HG03571 (cell line): ENCODE measurements at regions not wholly inside any gene's neighbourhood (a gene's known extent, or its start where the extent isn't known, plus 50 kb on each side); places are given as distances from the start of the nearest gene placed in this dataset.
"Not testable (repeated sequence)": the region's sequence is repeated elsewhere in the genome, so short reads cannot be mapped to it uniquely, and the experiment has no call there.

Experiments
- ATAC-seq: cut with Tn5 transposase; IDR thresholded peaks from one replicate; pipeline ENCODE4 v1.9.1; 2021; ENCODE audit not compliant: unreplicated experiment

DNA sequence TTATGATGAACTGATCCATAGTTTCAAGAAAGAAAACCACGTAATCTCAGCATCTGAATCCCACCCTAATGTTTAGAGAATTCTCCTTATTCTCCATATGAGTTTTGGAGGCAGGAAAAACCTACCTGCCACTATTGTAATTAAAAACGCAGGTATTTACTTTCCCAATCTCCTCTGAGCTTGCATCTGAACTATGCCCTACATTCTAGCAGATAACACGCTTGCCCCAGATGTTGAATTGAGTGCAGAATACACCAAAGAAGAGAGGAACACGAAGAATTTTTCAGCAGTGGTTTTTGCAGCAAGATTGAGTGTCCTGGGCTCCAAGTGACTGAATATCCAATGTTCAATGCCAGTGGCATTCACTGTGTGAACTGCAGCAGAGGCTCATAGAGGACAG lies 182.4 kb downstream of the COX18 start:
- ATAC-seq: no peak

DNA sequence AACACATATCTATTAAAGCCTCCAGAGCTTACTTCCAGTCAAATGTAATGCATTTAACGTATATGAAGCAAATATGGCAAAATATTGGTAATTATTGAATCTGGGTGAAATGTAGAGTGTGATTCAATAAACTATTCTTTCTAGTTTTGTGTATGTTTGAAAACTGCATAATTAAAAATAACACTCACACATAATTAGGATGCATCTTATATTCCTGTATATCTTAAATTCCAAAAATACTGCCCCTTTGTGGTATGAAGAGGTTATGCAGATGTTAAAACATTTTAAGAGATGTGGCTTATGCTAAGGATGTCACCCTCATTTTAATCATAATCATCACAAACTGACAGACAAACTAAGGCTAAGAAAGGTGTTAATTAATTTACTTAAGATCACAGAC lies 182.9 kb downstream of the COX18 start:
- ATAC-seq: no peak

DNA sequence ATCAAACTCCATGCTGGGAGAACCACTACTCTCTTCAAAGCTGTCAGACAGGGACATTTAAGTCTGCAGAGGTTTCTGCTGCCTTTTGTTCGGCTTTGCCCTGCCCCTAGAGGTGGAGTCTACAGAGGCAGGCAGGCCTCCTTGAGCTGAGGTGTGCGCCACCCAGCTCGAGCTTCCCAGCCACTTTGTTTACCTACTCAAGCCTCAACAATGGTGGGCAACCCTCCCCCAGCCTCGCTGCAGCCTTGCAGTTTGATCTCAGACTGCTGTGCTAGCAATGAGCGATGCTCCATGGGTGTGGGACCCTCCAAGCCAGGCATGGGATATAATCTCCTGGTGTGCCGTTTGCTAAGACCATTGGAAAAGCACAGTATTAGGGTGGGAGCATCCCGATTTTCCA lies 185.3 kb downstream of the COX18 start:
- not testable (repeated sequence) for ATAC-seq

DNA sequence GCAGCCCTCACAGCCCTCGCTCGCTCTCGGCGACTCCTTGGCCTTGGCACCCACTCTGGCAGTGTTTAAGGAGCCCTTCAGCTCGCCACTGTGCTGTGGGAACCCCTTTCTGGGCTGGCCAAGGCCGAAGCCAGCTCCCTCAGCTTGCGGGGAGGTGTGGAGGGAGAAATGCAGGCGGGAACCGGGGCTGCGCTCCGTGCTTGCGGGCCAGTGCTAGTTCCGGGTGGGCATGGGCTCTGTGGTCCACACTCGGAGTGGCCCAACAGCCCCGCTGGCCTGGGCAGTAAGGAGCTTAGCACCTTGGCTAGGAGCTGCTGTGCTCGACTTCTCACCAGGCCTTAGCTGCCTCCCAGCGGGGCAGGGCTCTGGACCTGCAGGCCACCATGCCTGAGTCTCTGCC lies 192.6 kb downstream of the COX18 start:
- no peak for ATAC-seq

DNA sequence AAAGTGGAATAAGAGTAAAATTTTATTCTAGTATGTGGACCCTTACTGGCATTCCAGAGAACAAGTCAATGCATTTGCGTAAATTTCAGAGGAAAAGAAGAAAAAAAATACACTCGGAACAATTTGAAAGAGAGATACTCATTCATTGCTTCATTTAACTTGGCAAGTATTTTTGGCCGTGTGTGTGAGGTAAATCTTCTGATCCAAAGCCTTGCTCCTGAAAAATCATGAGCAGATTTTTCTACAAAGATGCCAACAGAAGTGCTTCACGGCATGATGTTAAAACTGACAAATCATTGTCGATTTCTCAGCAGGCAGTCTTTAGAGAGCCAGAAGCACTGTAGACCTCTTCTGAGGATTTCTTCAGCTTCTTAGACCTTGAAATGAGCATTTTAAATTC lies 194.0 kb downstream of the COX18 start:
- no peak for ATAC-seq

DNA sequence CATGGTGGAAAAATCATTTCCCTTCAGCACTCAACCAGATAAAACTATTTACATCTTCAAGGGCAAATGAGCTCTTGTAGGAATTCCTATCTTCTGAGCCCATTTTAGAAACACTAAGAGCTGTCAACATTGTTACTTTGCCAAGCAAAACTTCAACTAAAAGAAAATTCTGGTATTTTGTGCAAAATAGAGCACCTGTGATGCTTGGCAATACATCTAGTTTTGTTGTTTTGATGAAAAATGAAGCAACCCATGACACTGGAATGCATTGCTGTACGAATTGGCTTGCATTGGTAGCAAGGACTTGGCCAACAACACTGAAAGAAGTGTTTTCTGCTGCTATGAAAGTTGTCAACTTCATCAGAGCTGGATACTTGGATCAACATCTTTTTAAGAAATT lies 194.4 kb downstream of the COX18 start:
- no peak for ATAC-seq

DNA sequence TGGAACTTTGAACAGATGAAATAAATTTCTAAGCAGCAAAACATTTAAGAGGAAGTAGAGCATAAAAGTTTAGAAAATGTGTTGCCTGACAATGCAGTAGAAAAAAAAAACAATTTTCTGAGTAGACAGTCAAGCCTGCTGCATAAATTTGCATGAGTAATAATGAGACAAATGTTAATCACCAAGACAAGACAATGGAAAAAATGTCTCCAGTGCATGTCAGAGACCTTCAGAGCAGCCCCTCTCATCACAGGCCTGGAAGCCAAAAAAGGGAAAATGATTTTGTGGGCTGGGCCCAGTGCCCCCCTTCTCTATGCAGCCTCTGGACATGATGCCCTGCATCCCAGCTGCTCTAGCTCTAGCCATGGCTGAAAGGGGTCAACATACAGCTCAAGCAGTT lies 204.6 kb downstream of the COX18 start:
- no peak for ATAC-seq

DNA sequence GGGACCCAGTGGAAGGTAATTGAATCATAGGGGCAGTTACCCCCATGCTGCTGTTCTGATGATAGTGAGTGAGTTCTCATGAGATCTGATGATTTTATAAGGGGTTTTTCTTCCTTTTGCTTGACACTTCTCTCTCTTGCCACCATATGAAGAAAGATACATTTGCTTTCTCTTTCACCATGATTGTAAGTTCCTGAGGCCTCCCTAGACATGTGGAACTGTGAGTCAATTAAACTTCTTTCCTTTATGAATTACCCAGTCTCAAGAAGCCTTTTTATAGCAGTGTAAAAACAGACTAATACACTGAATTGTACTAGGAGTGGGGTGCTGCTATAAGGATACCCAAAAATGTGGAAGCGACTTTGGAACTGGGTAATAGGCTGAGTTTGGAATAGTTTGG lies 205.2 kb downstream of the COX18 start:
- ATAC-seq: not testable (repeated sequence)

DNA sequence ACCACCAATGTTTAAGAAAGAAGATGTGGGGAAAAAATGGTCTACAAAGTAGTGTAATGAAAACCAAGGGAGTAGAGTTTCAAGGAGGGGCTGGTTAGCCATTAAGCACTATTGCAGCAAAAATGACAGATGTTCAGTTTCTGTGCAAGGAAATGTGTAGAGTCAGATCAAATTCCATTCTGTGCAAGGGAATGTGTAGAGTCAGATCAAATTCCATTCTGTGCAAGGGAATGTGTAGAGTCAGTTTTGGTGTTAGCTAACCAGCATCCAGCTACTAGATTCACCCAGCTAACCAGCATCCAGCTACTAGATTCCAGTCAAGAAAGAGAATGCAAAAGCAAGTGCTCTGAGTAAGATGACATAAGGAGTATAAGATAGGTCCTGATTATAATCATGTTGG lies 208.8 kb downstream of the COX18 start:
- no peak for ATAC-seq

DNA sequence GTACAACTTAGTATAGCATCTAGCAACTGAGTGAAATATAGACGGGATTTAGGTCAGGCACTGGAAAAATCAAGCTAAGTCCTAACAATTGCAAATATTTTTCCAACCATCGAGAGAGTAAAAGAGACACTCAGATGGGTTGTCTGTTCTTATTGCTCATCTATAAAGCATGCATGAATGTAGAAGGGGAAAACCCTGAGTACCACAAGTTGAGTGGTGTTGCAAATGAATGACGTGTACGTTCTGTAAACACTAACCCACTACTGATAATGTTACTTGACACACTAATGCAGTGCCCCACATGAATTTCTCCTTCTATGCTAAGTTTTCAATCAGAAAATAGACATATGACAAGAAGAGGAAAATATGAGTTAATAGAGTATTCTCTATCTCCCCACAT lies 211.2 kb downstream of the COX18 start:
- no peak for ATAC-seq

DNA sequence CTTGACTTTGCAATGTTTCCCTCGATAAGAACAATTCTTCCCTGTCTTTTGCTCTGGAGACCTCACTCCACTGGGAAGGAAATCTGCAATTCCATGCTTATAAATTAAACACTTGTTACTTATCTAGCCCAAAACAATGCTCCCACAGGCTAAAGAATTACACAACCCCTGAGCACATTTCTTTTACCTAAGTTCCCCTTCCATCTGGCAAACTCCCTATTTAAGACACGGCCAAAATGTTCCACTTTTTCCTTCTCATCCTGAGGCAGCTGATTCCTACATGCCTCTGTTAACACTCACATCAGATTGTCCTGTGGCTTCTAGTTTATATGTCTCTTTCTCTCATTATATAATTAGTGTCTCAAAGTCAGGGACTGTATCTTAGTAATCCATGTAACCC lies 211.7 kb downstream of the COX18 start:
- no peak for ATAC-seq

DNA sequence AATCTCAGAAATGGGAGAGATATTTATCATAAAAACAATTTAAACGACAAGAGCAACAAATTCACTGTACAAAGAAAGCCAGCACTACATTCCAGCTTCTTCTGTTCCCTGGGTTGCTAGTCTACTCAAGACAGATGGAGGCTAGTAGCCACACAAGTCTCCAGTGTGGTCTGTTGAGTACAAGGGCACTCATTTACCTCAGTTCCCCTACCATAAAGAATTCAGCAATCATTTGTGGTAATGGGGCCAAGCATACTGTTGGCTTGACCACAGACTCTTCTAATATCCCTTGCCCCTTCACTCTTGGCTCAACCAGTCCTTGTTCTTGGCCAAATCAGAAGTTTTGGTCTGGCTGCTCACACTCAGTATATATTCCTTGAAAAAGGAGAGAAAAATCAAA lies 212.3 kb downstream of the COX18 start:
- no peak for ATAC-seq

DNA sequence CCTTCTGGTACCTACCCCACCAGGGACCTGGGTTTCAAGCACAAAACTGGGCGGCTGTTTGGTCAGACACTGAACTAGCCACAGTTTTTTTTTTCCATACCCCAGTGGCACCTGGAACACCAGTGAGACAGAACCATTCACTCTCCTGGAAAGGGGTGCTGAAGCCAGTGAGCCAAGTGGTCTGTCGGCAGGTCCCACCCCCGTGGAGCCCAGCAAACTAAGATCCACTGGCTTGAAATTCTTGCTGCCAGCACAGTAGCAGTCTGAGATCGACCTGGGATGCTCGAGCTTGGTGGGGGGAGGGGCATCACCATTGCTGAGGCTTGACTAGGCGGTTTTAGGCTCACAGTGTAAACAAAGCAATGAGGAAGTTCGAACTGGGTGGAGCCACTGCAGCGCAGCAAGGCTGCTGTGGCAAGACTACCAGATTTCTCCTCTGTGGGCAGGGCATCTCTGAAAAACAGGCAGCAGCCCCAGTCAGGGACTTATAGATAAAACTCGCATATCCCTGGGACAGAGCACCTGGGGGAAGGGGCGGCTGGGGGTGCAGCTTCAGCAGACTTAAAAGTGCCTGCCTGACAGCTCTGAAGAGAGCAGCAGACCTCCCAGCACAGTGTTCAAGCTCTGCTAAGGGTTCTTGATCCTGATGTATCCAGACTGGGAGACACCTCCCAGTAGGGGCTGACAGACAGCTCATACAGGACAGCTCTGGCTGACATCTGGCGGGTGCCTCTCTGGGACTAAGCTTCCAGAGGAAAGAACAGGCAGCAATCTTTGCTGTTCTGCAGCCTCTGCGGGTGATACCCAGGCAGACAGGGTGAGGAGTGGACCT lies 223.0 kb downstream of the COX18 start:
- ATAC-seq: no peak

DNA sequence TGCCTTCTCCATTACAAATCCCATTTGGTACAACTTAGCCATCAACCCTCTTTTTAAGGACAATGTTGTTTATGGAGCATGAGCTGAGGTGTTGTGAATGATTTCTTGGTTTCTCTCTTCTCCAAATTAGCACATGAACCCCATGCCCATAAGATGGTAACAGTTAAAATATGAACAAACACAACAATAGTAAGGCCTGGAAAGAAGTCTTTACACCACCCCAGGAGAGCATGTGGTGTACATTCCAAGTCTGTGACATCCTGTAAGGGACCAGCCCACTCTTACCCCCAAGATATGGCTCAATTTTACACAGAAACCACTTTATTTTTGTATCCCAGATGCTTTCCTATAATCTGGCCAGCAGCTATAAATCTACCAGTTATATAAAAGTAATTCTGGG lies 226.1 kb downstream of the COX18 start:
- no peak for ATAC-seq

DNA sequence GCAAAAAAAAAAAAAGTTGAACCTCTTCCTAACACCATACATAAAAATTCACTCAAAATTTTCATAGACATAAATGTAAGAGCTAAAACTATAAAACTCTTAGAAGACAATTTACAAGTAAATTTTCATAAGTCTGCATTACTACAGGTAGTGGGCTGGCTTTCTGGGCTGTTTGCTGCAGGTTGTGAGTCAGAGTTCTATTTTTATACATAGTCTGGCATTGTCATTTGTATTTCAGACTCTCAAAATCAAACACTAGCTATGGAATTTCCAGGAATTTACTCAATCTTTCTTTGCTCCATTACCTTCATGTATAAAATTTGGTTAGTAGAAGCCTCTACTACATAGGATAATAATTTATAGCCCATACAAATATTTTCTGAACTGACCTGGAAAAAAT lies 227.2 kb downstream of the COX18 start:
- no peak for ATAC-seq

DNA sequence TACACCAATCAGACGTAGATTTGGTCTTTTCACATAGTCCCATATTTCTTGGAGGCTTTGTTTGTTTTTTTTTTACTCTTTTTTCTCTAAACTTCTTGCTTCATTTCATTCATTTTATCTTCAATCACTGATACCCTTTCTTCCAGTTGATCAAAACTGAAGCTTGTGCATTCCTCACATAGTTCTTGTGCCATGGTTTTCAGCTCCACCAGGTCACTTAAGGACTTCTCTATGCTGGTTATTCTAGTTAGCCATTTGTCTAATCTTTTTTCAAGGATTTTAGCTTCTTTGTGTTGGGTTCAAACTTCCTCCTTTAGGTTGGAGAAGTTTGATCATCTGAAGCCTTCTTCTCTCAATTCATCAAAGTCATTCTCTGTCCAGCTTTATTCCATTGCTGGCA lies 229.3 kb downstream of the COX18 start:
- ATAC-seq: not testable (repeated sequence)

DNA sequence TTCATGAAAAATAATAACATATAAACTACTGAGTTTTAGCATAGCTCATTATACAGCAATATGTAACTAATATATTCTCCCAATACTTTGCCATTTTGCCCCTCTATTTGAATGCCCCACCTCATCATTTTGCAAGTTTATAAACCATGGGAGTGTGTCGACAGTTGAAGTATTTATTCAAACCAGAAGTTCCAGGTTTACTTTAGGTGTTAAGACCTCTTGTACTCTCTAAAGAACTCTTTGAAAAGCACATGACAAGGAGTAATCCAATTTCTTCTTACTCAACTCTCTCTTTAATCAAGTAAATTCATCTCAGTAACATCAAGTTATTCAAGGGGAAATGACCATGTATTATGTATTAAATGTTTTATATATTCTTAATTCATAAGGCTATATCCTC lies 240.7 kb downstream of the COX18 start:
- no peak for ATAC-seq

DNA sequence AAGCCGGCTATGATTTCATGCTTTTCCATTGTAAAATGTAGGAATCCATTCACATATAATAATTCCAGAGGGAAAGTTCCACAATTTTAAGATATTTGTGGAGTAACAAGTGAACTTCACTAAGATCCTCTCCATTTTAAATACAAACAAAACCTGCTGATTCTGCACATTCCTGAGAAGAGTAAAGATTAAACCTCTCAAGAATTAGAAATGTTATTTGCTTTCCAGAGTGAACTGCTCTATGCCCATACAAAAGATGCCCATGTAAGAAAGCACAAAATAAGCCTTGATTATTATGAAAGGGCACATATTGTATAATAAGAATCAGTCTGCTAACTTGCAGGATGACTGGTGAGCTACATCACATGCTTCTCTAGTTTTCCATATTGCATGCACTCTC lies 241.5 kb downstream of the COX18 start:
- ATAC-seq: no peak

DNA sequence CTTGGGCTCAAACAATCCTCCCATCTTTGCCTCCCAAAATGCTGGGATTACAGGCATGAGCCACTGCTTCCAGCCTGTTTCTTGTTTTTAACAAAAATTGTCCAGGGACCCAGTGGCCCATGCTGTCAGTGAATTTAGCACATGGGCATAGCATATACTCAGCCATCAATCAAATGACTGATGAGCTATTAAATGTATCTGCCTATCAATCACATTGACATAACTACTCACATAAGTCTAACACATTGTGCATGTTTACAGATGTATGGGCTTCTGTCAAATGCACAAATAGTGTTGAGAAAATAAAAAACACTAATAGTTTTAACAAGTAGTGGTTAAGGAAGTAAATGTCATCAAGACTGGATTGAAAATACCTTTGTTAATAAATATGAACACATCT lies 249.4 kb downstream of the COX18 start:
- ATAC-seq: no peak

DNA sequence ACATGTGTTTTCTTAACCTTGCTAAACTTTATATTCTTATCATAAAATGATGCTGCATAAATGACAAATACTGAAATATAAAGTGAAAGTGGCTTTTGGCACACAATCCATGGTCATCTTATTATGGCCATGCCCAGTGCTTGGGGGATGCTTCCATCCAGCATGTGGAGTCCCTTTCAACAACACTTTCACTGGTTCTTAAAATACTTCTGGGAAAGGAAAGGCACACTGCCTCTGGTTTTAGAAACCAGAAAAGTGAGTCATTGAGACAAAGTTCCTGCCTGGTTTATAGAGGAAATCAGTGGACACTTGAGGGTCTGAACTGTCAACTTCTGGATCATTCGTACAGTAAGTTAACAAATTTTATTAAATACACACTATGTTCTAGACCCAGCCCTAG lies 248.0 kb upstream of the ADAMTS3 start:
- no peak for ATAC-seq

DNA sequence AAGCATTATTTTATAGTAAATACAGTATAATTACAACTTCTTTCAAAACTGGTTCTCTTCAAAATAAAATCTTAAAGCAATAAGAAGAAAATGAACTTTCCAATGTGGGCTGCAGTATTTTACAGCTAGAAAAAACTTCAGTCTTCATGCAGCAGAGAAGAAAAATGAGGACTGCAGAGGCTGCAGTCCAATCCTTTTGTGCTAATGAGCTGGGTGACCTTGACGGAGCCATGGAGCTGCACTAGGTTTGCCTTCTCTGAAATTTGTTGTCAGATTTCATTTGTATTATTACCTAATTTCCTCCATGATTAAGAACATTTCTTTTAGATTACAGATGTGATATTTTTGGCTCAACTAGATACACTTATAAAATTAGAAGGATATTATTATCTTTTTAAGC lies 245.2 kb upstream of the ADAMTS3 start:
- ATAC-seq: no peak

DNA sequence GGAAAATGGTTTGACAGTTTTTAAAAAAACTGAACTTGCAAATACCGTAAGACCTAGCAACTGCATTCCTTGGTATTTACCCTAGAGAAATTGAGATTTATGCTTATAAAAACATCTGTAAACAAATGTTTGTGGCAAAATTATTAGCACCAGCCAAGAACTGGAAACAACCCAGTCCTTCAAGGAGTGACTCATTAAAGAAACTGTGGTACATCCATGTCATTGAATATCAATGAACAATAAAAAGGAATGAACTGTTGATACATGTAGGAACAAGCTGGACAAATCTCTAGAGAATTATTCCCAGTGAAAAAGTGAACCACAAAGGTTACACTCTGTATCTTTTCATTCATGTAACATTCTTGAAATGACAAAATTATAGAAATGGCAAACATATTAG lies 240.2 kb upstream of the ADAMTS3 start:
- no peak for ATAC-seq

DNA sequence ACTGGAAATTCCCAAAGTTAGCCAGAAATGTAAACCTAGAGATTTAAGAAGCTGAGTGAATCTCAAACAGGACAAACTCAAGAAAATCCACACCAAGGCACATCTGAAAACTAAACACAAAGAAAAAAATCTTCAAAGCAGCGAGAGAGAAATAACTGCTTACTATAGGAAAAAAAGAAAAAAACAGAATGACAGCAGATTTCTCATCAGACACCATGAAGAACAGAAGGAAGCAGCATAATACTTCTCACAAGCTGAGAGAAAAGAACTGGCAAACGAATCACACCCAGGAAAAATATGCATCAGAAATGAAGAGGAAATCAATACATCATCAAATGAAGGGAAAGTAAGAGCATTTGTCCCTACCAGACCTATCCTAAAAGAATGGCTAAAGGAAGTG lies 236.3 kb upstream of the ADAMTS3 start:
- no peak for ATAC-seq
